Uterus (tissue), 2 donors: ENCODE measurements at regions not wholly inside any gene's neighbourhood (a gene's known extent, or its start where the extent isn't known, plus 50 kb on each side); places are given as distances from the start of the nearest gene placed in this dataset.

Experiments used
- CTCF ChIP-seq, 4 experiments: fragments of 200-600 bp in 2 of 4; fragments of 450-650 bp in 2 of 4; sonication (generic) in 2 of 4; IDR thresholded peaks; one replicate each; pipeline ENCODE4 v1.5.1; 2016 to 2019; ENCODE audit warnings: antibody characterized with exemption in 4 of 4, mild to moderate bottlenecking in 2 of 4, moderate library complexity in 1 of 4
- POLR2A ChIP-seq, 2 donors: fragments of 450-650 bp; IDR thresholded peaks; one replicate each; pipeline ENCODE4 v1.6.1; 2016; ENCODE audit warnings: antibody characterized with exemption in 2 of 2, mild to moderate bottlenecking in 1 of 2, moderate library complexity in 1 of 2

DNA sequence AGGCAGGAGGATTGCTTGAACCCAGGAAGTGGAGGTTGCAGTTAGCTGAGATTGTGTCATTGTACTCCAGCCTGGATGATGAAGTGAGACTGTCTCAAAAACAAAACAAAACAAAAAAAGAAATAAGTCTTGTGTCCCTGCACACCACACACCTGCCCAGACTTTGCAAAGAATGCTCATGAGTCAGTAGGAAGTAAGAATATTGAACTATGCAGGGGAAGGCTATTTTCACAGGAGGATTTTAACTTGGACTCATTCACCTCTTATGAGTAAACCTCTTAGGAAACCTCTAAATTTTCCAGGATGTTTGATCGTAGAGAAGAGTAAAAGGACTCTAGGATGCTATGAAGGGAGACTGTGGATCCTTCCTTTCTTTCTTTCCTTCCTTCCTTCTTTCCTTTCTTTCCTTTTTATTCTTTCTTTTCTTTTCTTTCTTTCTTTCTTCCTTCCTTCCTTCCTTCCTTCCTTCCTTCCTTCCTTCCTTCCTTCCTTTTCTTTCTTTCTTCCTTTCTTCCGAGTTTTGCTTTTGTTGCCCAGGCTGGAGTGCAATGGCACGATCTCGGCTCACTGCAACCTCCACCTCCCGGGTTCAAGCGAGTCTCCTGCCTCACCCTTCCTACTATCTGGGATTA is 96.7 kb upstream of the CLINT1 start:
- TF ChIP-seq CTCF (IDR thresholded peaks at IDR 0.05) (no peak), POLR2A (IDR thresholded peaks at IDR 0.05) (no peak)
